Mucosa of descending colon (tissue), 3 donors: ENCODE measurements at regions not wholly inside any gene's neighbourhood (a gene's known extent, or its start where the extent isn't known, plus 50 kb on each side); places are given as distances from the start of the nearest gene placed in this dataset.

Experiments used
- ATAC-seq: fragments of 200-7000 bp; cut with Tn5 transposase; one replicate; pipeline ENCODE4 v1.9.1; 2020; ENCODE audit warnings: mild to moderate bottlenecking, moderate library complexity
- DNase-seq, 3 donors: peaks; one replicate each; pipeline ENCODE4 v3.0.0-alpha.2; 2020
- H3K36me3 ChIP-seq: fragments of 200-600 bp; one replicate; pipeline ENCODE4 v1.8.0; 2021; ENCODE audit warnings: low read depth, mild to moderate bottlenecking
- H3K4me1 ChIP-seq: fragments of 200-600 bp; one replicate; pipeline ENCODE4 v1.8.0; 2021; ENCODE audit warnings: low read depth, mild to moderate bottlenecking
- H3K4me3 ChIP-seq: fragments of 200-600 bp; one replicate; pipeline ENCODE4 v1.8.0; 2021; ENCODE audit warnings: mild to moderate bottlenecking
- H3K9me3 ChIP-seq: fragments of 200-600 bp; one replicate; pipeline ENCODE4 v1.8.0; 2021; ENCODE audit warnings: mild to moderate bottlenecking
- CTCF ChIP-seq: fragments of 200-600 bp; IDR thresholded peaks from one replicate; pipeline ENCODE4 v1.8.0; 2022; ENCODE audit warnings: antibody characterized with exemption, mild to moderate bottlenecking
- intact Hi-C, 2 donors: fragments of 100-400 bp; cut with DNase I in 1 of 2; cut with micrococcal nuclease in 1 of 2; formaldehyde crosslinking; loops; one replicate each; pipeline versions ENCODE4 v1.11.0 to v1.11.1; 2022; cut with DNase I, micrococcal nuclease
- donor health status: DM: no; HTN: no; CAD: no; lungs with moderate emphysema.
- donor health status: DM: no; HTN: no; CAD: no.
- donor health status: DM: no; HTN: yes; CAD: no.

- no peak for ATAC-seq
- Histone ChIP-seq H3K4me3 (no peak overlapping the region), H3K36me3 (no peaks in the 10 kb centered on the region), H3K9me3 (no peaks in the 10 kb centered on the region), H3K4me1 (no peaks in the 10 kb centered on the region)
- intact Hi-C loops: no loop called here
- no peak for TF ChIP-seq CTCF
- no peak for DNase-seq
Measured at GRCh38 chr9:23502004-23502403, 324.0 kb downstream of the ELAVL2 start.

GRCh38 chr9:23522952-23523351 lies 303.1 kb downstream of the ELAVL2 start:
- H3K36me3 ChIP-seq: no peaks in the 10 kb centered on the region
- H3K4me1 ChIP-seq: no peaks in the 10 kb centered on the region
- H3K9me3 ChIP-seq: no peaks in the 10 kb centered on the region
- no peak for TF ChIP-seq CTCF
- DNase-seq: no peak
- intact Hi-C loops: no loop called here
- ATAC-seq: no peak
- H3K4me3 ChIP-seq: no peak overlapping the region

GRCh38 chr9:23524607-23525155 lies 301.4 kb downstream of the ELAVL2 start:
- TF ChIP-seq CTCF: no peak
- H3K9me3 ChIP-seq: peaks cover 4% of the 10 kb centered on the region
- no peaks in the 10 kb centered on the region for H3K36me3 ChIP-seq
- intact Hi-C loops: no loop called here
- ATAC-seq (no peak), DNase-seq (no peak)
- H3K4me3 ChIP-seq: no peak overlapping the region
- no peaks in the 10 kb centered on the region for H3K4me1 ChIP-seq

- DNase-seq: no peak
- no peak for ATAC-seq
- TF ChIP-seq CTCF: no peak
- Histone ChIP-seq H3K36me3 (no peaks in the 10 kb centered on the region), H3K9me3 (peaks cover 4% of the 10 kb centered on the region), H3K4me3 (no peak overlapping the region), H3K4me1 (no peaks in the 10 kb centered on the region)
- intact Hi-C loops: no loop called here
Measured at GRCh38 chr9:23526806-23527205, 299.2 kb downstream of the ELAVL2 start.

- H3K4me1 ChIP-seq: no peaks in the 10 kb centered on the region
- intact Hi-C loops: no loop called here
- no peak for TF ChIP-seq CTCF
- DNase-seq: no peak
- no peak for ATAC-seq
- no peak overlapping the region for H3K4me3 ChIP-seq
- no peaks in the 10 kb centered on the region for H3K36me3 ChIP-seq
- peaks cover 4% of the 10 kb centered on the region for H3K9me3 ChIP-seq
Measured at GRCh38 chr9:23532282-23532681, 293.8 kb downstream of the ELAVL2 start.
